ENCODE measurements at regions not wholly inside any gene's neighbourhood (a gene's known extent, or its start where the extent isn't known, plus 50 kb on each side); places are given as distances from the start of the nearest gene placed in this dataset.

DNA sequence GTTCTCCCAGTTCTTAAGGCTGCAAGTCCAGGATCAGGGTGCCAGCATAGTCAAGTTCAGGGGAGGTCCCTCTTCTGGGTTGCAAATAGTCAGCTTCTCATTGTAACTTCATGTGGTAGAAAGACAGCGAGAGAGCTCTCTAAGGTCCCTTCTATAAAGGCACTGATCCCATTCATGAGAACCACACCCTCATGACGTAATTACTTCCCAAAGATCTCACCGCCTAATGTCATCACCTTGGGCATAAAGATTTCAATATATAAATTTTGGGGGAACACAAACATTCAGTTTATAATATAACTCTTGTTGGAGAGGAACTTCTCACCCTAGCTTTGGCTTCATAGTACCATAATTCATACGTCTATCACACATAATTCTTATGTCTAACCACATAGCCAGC is 203.9 kb upstream of the VLDLR start:
- Histone ChIP-seq H3K4me1 (no peaks in the 10 kb centered on the region), H3K4me3 (no peak overlapping the region), H3K27ac (no peak overlapping the region), H3K9me3 (no peaks in the 10 kb centered on the region), H3K36me3 (no peaks in the 10 kb centered on the region), H3K9ac (ENCODE audit: low read depth in 2 of 2, low read length in 2 of 2) (no peak overlapping the region), H3K27me3 (no peaks in the 10 kb centered on the region)
- intact Hi-C loops (cut with DNase I), result no loop called here
- TF ChIP-seq, protein P1, sequence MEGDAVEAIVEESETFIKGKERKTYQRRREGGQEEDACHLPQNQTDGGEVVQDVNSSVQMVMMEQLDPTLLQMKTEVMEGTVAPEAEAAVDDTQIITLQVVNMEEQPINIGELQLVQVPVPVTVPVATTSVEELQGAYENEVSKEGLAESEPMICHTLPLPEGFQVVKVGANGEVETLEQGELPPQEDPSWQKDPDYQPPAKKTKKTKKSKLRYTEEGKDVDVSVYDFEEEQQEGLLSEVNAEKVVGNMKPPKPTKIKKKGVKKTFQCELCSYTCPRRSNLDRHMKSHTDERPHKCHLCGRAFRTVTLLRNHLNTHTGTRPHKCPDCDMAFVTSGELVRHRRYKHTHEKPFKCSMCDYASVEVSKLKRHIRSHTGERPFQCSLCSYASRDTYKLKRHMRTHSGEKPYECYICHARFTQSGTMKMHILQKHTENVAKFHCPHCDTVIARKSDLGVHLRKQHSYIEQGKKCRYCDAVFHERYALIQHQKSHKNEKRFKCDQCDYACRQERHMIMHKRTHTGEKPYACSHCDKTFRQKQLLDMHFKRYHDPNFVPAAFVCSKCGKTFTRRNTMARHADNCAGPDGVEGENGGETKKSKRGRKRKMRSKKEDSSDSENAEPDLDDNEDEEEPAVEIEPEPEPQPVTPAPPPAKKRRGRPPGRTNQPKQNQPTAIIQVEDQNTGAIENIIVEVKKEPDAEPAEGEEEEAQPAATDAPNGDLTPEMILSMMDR (IDR thresholded peaks at IDR 0.05), result no peak
- no peak for DNase-seq

DNA sequence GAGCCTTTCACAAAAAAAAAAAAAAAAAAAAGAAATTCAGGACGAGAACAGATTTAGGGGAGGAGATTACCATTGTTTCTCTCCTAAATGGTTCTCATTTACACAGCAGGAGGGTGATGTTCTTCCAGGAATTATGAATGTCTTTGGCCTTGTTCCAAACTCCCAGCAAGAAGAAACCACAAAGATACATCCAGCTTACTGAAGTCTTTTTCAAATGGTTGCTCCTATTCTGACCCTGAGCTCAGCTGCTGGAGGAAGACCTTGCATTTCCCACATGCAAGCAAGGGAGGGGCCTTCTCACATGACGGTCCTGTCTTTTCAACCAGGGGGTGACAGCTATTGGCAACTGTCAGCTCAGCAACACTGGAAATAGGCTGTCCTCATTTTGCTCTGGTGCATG is 203.0 kb upstream of the VLDLR start:
- Histone ChIP-seq H3K9ac (ENCODE audit: low read depth in 2 of 2, low read length in 2 of 2) (no peak overlapping the region), H3K36me3 (no peaks in the 10 kb centered on the region), H3K27me3 (no peaks in the 10 kb centered on the region), H3K4me1 (no peaks in the 10 kb centered on the region), H3K4me3 (no peak overlapping the region), H3K9me3 (no peaks in the 10 kb centered on the region), H3K27ac (no peak overlapping the region)
- TF ChIP-seq, protein P1 (IDR thresholded peaks at IDR 0.05), result no peak
- intact Hi-C loops (cut with DNase I), result no loop called here
- no peak for DNase-seq

DNA sequence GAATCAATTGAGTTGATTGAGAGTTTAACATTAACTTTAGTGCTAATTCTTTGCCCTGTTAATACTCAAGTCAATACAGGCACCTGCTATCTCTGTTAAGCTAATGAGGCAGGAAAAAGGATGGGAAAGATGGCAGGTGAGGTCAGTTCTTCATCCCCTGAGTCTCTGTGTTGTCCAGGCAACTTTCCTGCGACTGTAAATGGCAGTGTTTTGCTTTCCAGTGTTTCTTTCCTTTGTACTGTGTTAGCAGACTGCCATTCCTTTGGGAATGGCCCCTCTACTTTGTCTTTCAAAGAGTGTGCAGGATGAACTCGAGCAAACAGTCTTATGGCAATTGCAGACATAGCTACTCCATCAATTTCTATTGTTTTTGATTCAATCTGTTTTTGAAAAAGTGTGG is 202.2 kb upstream of the VLDLR start:
- no peaks in the 10 kb centered on the region for H3K36me3 ChIP-seq
- TF ChIP-seq, protein P1 (IDR thresholded peaks at IDR 0.05), result no peak
- H3K9me3 ChIP-seq, result no peaks in the 10 kb centered on the region
- intact Hi-C loops (cut with DNase I), result no loop called here
- no peak for DNase-seq
- H3K27me3 ChIP-seq, result no peaks in the 10 kb centered on the region
- no peak overlapping the region for H3K4me3 ChIP-seq
- H3K4me1 ChIP-seq, result no peaks in the 10 kb centered on the region
- H3K27ac ChIP-seq, result no peak overlapping the region
- no peak overlapping the region for H3K9ac ChIP-seq (ENCODE audit: low read depth in 2 of 2, low read length in 2 of 2)

DNA sequence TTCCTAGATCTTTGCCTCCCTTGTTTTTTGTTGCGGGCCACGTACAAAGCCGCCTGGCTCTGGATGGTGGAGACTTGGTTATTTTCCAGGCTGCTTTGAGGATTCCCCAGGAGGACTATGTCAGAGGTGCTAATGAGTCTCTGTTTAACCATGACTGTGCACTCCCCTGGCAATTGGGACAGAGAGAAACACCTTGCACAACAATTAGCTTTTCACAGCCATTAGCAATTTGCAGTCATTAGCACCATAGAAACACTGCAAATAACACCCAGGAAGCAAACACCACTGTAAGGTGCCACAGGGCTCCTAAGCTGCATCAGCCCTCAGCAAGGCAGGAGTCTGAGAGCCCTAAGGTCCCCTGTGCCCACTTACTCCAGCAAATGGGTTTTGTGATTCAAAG is 201.0 kb upstream of the VLDLR start:
- Histone ChIP-seq H3K36me3 (no peaks in the 10 kb centered on the region), H3K27me3 (no peaks in the 10 kb centered on the region), H3K27ac (no peak overlapping the region), H3K4me1 (no peaks in the 10 kb centered on the region), H3K4me3 (no peak overlapping the region), H3K9ac (ENCODE audit: low read depth in 2 of 2, low read length in 2 of 2) (no peak overlapping the region), H3K9me3 (no peaks in the 10 kb centered on the region)
- intact Hi-C loops (cut with DNase I), result no loop called here
- TF ChIP-seq, protein P1 (IDR thresholded peaks at IDR 0.05), result no peak
- DNase-seq, result no peak

DNA sequence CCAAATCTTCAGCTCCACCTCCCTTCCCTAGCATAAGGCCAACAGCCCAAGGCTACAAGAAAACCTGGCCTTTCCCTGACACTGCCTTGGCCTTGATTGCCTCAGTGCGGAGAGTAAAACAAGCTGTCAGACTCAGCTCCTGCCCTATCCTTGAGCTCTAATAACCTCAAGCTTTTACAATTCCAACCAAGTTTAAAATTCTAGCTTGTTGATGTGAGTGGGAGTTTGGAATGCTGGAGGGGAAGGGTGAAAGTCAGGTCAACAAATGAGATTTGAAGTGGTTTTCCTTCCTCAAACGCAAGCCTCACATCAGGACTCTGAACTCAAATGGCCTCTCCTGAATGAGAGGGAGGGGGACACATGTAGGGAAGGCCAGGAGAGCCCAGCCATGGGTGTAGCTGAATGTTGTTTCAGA is 197.0 kb upstream of the VLDLR start:
- Histone ChIP-seq H3K9me3 (no peaks in the 10 kb centered on the region), H3K4me1 (no peaks in the 10 kb centered on the region), H3K27me3 (no peaks in the 10 kb centered on the region), H3K36me3 (no peaks in the 10 kb centered on the region), H3K27ac (no peak overlapping the region), H3K4me3 (no peak overlapping the region), H3K9ac (ENCODE audit: low read depth in 2 of 2, low read length in 2 of 2) (no peak overlapping the region)
- TF ChIP-seq, protein P1 (IDR thresholded peaks at IDR 0.05), result no peak
- intact Hi-C loops (cut with DNase I), result no loop called here
- no peak for DNase-seq

DNA sequence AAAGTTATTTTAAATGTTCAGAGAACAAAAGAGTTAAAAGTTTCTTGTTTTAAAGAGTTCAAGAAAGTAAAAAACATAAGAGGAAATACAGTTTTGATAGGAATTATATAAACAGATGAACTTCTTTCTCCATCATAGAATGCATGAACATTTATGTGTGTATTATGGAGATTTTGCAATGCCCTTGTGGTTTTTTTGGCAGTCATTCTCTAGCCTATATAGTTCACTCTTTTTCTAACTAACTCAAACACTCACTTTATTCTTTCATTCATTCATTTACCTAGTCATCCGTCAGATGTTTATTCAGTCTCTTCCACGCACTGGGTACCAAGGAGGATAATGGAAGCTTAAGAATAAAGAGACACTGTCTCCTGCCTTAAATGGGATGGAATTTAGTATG is 195.9 kb upstream of the VLDLR start:
- intact Hi-C loops (cut with DNase I), result no loop called here
- H3K36me3 ChIP-seq, result no peaks in the 10 kb centered on the region
- H3K9ac ChIP-seq (ENCODE audit: low read depth in 2 of 2, low read length in 2 of 2), result no peak overlapping the region
- TF ChIP-seq, protein P1 (IDR thresholded peaks at IDR 0.05), result no peak
- H3K27me3 ChIP-seq, result no peaks in the 10 kb centered on the region
- no peaks in the 10 kb centered on the region for H3K9me3 ChIP-seq
- H3K4me3 ChIP-seq, result no peak overlapping the region
- no peak for DNase-seq
- no peak overlapping the region for H3K27ac ChIP-seq
- no peaks in the 10 kb centered on the region for H3K4me1 ChIP-seq

All from colonic mucosa (tissue), 4 donors.